ENCODE measurements at regions not wholly inside any gene's neighbourhood (a gene's known extent, or its start where the extent isn't known, plus 50 kb on each side); places are given as distances from the start of the nearest gene placed in this dataset.

DNA sequence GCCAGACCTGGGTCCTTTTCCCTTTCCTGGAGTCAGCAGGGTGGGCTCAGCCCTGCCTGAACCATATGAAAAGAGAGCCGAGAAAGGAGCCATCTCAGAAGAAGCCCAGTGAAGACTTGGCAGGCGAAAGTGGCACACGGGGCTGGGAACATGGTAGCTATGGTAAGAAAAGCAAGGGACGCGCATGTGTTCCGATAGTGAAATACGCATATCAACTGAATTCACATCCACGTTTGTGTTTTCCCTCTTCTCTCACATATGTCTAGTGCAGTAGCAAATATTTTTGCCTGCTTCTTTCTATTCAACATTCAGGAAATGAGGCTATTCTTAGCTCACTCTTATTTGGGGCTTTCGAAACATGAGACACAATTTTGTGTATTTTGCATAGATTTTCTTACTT lies 54.1 kb upstream of the PEG3 start:
- intact Hi-C loops (cut with DNase I): no loop called here
- no peak for TF ChIP-seq CTCF (IDR thresholded peaks at IDR 0.05)
- H3K4me1 ChIP-seq: no peaks in the 10 kb centered on the region
- no peaks in the 10 kb centered on the region for H3K27me3 ChIP-seq
- no peaks in the 10 kb centered on the region for H3K36me3 ChIP-seq
- no peak for DNase-seq (ENCODE audit: low spot score in 2 of 2)
- H3K4me3 ChIP-seq: no peak overlapping the region
- no peaks in the 10 kb centered on the region for H3K9me3 ChIP-seq
- H3K27ac ChIP-seq: no peak overlapping the region

DNA sequence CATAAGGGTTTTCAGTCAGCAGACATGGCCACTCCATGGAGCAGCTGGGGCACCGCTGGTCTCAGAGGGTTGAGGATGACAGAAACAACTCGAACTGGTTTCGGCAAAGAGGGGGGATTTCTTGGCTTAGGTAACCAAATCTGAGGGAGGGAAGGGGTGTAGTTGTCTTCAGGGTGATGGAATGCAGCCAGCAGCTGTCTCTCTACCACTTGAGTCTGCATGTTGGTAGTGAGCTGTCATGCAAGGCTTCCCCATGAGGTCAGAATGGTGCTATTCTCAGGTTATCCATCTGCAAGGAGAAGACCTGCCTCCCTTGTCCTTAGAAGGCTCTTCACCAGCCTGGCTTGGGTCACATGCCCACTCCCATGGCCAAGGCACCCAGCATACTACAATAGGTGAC lies 55.6 kb upstream of the PEG3 start:
- DNase-seq (ENCODE audit: low spot score in 2 of 2): no peak
- intact Hi-C loops (cut with DNase I): no loop called here
- Histone ChIP-seq H3K4me3 (no peak overlapping the region), H3K9me3 (no peaks in the 10 kb centered on the region), H3K27ac (no peak overlapping the region), H3K27me3 (no peaks in the 10 kb centered on the region), H3K36me3 (no peaks in the 10 kb centered on the region), H3K4me1 (no peaks in the 10 kb centered on the region)
- TF ChIP-seq CTCF (IDR thresholded peaks at IDR 0.05): no peak

DNA sequence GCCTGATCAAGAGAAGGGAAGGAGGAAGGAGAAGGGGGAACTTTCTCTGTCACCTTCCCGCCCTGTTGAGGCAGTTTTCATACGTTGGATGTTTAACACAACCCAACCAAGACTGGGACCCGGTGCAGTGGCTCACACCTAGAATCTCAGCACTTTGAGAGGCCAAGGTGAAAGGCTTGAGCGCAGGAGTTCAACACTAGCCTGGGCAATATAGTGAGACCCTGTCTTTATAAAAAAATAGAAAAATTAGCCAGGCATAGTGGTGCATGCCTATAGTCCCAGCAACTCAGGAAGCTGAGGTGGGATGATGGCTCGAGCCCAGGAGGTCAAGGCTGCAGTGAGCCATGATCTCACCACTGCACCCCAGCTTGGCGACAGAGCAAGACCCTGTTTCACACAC lies 59.4 kb upstream of the PEG3 start:
- no peaks in the 10 kb centered on the region for H3K4me1 ChIP-seq
- H3K27ac ChIP-seq: no peak overlapping the region
- no peaks in the 10 kb centered on the region for H3K27me3 ChIP-seq
- H3K9me3 ChIP-seq: no peaks in the 10 kb centered on the region
- H3K36me3 ChIP-seq: no peaks in the 10 kb centered on the region
- no peak for DNase-seq (ENCODE audit: low spot score in 2 of 2)
- H3K4me3 ChIP-seq: no peak overlapping the region
- no peak for TF ChIP-seq CTCF (IDR thresholded peaks at IDR 0.05)
- intact Hi-C loops (cut with DNase I): no loop called here

- no peaks in the 10 kb centered on the region for H3K9me3 ChIP-seq
Measured at GRCh38 chr19:56900573-56901097, 60.1 kb upstream of the PEG3 start.

DNA sequence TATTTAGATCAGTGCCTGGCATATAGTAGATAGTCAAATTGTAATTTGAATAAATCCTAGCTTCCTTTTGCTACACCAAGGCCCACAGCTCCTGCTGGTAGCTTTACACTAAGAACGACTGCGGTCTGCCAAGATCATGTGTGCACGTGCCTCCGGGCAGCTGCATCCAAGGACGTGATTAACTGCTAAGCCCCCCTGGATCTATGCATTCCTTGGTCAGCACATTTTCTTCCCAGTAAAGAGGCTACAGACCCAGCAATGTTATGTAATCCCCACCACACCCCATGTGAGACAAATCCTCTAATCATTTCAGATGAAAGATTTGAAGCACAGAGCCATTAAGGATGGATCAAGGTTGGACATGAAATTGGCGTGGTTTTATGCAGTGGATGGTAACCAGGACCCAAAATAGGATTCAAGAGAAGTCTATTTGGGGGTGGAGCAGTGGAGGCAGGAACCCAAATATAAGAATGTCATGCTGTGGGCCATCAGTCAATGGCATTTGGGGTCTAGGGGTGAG lies 65.2 kb upstream of the PEG3 start:
- intact Hi-C loops (cut with DNase I): no loop called here
- H3K27me3 ChIP-seq: no peaks in the 10 kb centered on the region
- TF ChIP-seq CTCF (IDR thresholded peaks at IDR 0.05): no peak
- no peaks in the 10 kb centered on the region for H3K9me3 ChIP-seq
- H3K4me3 ChIP-seq: no peak overlapping the region
- DNase-seq (ENCODE audit: low spot score in 2 of 2): no peak
- H3K27ac ChIP-seq: no peak overlapping the region
- no peaks in the 10 kb centered on the region for H3K36me3 ChIP-seq
- no peaks in the 10 kb centered on the region for H3K4me1 ChIP-seq

More at GRCh38 chr19:56900573-56901097, 60.1 kb upstream of the PEG3 start:
- DNase-seq (ENCODE audit: low spot score in 2 of 2): no peak
- no peak overlapping the region for H3K27ac ChIP-seq
- no peaks in the 10 kb centered on the region for H3K4me1 ChIP-seq
- H3K4me3 ChIP-seq: no peak overlapping the region
- intact Hi-C loops (cut with DNase I): no loop called here
- H3K27me3 ChIP-seq: no peaks in the 10 kb centered on the region
- no peaks in the 10 kb centered on the region for H3K36me3 ChIP-seq
- TF ChIP-seq CTCF (IDR thresholded peaks at IDR 0.05): no peak
